HG02798 (cell line): ENCODE measurements at regions not wholly inside any gene's neighbourhood (a gene's known extent, or its start where the extent isn't known, plus 50 kb on each side); places are given as distances from the start of the nearest gene placed in this dataset.

ENCODE experiments used
- ATAC-seq: cut with Tn5 transposase; IDR thresholded peaks from one replicate; pipeline ENCODE4 v1.9.1; 2021; ENCODE audit warnings: mild to moderate bottlenecking; ENCODE audit not compliant: unreplicated experiment, poor library complexity

DNA sequence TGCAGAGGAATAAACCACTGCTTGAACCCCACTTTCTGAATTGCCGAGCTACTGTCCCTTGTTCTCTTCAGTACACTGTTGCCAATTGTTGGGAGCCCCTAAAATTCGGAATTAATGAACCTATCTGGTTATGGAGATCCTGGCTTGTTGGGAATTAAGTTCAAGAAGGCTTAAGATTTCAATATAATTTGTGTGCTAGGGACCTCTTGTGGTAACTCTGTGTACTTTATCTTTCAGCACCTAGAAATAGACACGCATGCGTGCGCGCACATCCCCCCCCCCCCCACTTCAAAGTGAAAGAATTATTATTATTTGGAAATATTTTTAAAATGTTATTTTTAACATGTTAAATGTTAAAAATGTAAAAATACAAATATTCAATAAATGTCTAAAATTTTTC, 53.3 kb upstream of the FAM169A start:
- no peak for ATAC-seq

DNA sequence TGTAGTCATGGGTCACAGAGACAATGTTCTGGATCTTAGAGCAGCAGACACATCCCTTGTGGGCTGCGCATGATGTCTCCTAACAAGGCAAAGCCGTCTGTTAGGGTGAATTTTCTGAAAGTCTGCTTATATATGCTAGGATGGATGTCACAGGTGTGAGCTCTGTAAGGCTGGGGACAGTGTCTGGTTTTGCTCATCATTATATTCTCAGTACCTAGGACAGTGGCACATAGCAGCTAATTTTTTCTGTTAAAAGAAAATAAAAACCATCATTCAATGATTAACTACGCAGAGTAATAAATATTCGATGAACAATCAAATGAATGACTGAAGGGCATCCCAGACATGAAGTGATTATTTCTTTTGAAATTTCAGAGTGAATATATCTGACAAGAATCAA, 52.9 kb upstream of the FAM169A start:
- no peak for ATAC-seq

DNA sequence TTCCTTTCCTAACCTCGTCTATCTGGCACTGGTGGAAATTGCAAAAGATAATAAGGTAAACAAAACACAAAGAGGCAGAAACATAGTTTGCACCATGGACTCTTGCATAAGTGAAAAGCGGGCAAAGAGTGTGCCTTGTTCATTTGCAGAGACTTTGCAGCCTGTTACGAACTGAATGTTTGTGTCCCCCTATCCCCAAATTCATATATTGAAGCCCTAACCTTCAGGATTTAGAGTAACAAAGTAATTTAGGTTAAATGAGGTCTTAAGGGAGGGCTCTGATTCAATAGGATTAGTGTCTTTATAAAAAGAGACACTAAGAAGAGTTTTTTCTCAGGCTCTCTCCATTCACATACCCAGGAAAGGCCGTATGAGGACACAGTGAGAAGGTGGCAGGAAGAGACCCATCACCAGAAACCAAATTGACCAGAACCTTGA, 52.1 kb upstream of the FAM169A start:
- ATAC-seq = no peak

DNA sequence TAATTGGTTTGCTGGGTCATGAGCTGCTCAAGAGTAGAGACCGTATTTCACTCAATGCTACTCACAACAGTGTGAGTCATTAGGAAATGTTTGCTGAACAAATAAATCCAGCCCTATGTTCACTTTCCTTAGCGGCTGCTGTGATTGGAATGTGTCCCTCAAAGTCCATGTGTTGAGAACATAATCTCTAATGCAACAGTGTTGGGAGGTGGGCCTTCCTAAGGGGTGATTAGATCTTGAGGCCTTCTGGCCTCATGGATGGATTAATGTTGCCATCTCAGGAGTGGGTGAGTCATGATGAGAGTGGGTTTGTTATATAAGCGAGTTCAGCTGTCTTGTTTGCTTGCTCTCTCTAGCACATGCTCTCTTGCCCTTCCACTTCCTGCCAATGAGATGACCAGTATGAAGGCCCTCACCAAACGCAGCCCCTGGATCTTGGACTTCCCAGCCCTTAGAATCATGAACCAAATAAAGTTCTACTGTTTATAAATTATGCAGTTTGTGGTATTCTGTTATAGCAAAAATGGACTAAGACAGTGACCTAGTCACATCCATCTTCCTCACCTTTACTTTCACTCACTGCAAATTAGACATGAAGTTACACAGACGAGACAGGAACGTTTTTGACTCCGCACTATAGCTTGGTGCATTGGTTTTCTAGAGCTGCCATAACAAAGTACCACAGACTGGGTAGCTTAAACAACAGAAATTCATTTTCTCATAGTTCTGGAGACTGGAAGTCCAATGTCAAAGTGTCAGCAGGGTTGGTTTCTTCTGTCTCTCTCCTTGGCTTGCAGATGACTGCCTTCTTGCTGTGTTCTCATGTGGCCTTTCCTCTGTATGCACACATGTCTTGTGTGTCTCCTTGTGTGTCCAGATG, 50.9 kb upstream of the FAM169A start:
- ATAC-seq = no peak
